ENCODE measurements at regions not wholly inside any gene's neighbourhood (a gene's known extent, or its start where the extent isn't known, plus 50 kb on each side); places are given as distances from the start of the nearest gene placed in this dataset.

DNA sequence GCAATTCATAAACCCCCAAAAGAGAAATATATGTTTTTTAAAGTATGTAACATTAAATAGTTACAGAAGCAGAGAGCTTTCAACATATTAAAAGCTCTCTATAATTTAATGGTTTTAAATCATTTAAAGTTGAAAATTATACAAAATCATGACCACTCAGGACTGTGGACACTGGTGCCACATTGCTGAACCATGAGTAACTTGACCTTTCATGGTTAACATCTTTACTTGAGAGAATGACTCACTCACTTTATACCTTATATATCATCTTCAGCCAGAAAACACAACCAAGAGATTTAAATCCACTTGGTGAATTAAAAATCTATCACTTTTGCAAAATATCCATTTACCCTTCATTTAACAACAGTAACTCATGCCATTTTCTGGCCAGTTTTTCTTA, 584.3 kb upstream of the SMIM31 start:
- Histone ChIP-seq H3K4me1 (no peaks in the 10 kb centered on the region), H3K4me3 (no peak overlapping the region), H3K27me3 (no peaks in the 10 kb centered on the region), H3K36me3 (no peaks in the 10 kb centered on the region), H3K27ac (no peak overlapping the region), H3K9me3 (no peaks in the 10 kb centered on the region)
- TF ChIP-seq POLR2A (IDR thresholded peaks at IDR 0.05): no peak
- intact Hi-C loops (cut with DNase I; ENCODE audit: low total_unique reads): no loop called here
- no peak for DNase-seq

- WGBS, 5 donors: 41 to 52% (median 49%) methylated on average over 3 of the region's 3 CpGs
- intact Hi-C loops (cut with DNase I; ENCODE audit: low total_unique reads): no loop called here
- no peak for DNase-seq
- H3K4me3 ChIP-seq: no peak overlapping the region
- no peaks in the 10 kb centered on the region for H3K27me3 ChIP-seq
- no peaks in the 10 kb centered on the region for H3K9me3 ChIP-seq
- H3K27ac ChIP-seq: no peak overlapping the region
- no peaks in the 10 kb centered on the region for H3K36me3 ChIP-seq
- TF ChIP-seq EP300 (IDR thresholded peaks at IDR 0.05) (no peak), POLR2AphosphoS5 (IDR thresholded peaks at IDR 0.05) (no peak), POLR2A (IDR thresholded peaks at IDR 0.05) (no peak)
- TF ChIP-seq, protein P1, sequence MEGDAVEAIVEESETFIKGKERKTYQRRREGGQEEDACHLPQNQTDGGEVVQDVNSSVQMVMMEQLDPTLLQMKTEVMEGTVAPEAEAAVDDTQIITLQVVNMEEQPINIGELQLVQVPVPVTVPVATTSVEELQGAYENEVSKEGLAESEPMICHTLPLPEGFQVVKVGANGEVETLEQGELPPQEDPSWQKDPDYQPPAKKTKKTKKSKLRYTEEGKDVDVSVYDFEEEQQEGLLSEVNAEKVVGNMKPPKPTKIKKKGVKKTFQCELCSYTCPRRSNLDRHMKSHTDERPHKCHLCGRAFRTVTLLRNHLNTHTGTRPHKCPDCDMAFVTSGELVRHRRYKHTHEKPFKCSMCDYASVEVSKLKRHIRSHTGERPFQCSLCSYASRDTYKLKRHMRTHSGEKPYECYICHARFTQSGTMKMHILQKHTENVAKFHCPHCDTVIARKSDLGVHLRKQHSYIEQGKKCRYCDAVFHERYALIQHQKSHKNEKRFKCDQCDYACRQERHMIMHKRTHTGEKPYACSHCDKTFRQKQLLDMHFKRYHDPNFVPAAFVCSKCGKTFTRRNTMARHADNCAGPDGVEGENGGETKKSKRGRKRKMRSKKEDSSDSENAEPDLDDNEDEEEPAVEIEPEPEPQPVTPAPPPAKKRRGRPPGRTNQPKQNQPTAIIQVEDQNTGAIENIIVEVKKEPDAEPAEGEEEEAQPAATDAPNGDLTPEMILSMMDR (IDR thresholded peaks at IDR 0.05): no peak
- H3K4me1 ChIP-seq: no peaks in the 10 kb centered on the region
Measured at GRCh38 chr4:164177153-164177552, 576.8 kb upstream of the SMIM31 start.

GRCh38 chr4:164177753-164178152, 576.2 kb upstream of the SMIM31 start:
- Histone ChIP-seq H3K4me1 (no peaks in the 10 kb centered on the region), H3K27ac (no peak overlapping the region), H3K27me3 (no peaks in the 10 kb centered on the region), H3K9me3 (no peaks in the 10 kb centered on the region), H3K4me3 (no peak overlapping the region), H3K36me3 (no peaks in the 10 kb centered on the region)
- no peak for DNase-seq
- intact Hi-C loops (cut with DNase I; ENCODE audit: low total_unique reads): no loop called here
- WGBS, 5 donors: 0 to 39% (median 0%) methylated on average over 1 of the region's 1 CpG
- TF ChIP-seq EP300 (IDR thresholded peaks at IDR 0.05) (no peak), POLR2A (IDR thresholded peaks at IDR 0.05) (no peak), POLR2AphosphoS5 (IDR thresholded peaks at IDR 0.05) (no peak)
- TF ChIP-seq, protein P1 (IDR thresholded peaks at IDR 0.05): no peak

GRCh38 chr4:164188236-164188635, 565.7 kb upstream of the SMIM31 start:
- DNase-seq: no peak
- Histone ChIP-seq H3K9me3 (no peaks in the 10 kb centered on the region), H3K27me3 (no peaks in the 10 kb centered on the region), H3K4me3 (no peak overlapping the region), H3K27ac (no peak overlapping the region), H3K4me1 (no peaks in the 10 kb centered on the region), H3K36me3 (no peaks in the 10 kb centered on the region)
- intact Hi-C loops (cut with DNase I; ENCODE audit: low total_unique reads): no loop called here
- WGBS, 5 donors: 93 to 95% (median 95%) methylated on average over 34 to 35 of the region's 35 CpGs
- TF ChIP-seq EP300 (IDR thresholded peaks at IDR 0.05): no peak
- TF ChIP-seq, protein P1 (IDR thresholded peaks at IDR 0.05): no peak
- TF ChIP-seq POLR2A (IDR thresholded peaks at IDR 0.05): no peak
- no peak for TF ChIP-seq POLR2AphosphoS5 (IDR thresholded peaks at IDR 0.05)

DNA sequence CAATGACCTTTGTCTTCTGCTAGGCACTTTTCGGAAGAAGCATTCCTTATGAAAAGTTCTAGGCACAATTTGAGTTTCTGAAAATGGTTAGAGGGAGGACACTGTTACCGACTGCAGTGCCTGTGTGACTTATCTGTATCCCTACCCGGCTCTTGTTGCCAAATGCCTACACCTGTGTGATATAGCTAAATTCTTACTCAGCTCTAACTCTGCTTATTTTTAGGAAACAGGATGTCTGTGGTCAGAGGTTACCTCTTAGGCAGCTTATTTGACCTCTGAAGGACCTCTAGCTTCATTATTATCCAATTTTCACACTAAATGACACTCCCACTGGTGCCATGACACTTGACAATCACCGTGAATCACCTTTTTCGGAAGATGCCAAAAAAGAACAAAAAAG, 561.1 kb upstream of the SMIM31 start:
- H3K9me3 ChIP-seq: no peaks in the 10 kb centered on the region
- H3K27ac ChIP-seq: no peak overlapping the region
- TF ChIP-seq POLR2AphosphoS5 (IDR thresholded peaks at IDR 0.05): no peak
- TF ChIP-seq, protein P1 (IDR thresholded peaks at IDR 0.05): no peak
- no peak for TF ChIP-seq POLR2A (IDR thresholded peaks at IDR 0.05)
- no peak for TF ChIP-seq EP300 (IDR thresholded peaks at IDR 0.05)
- no peaks in the 10 kb centered on the region for H3K4me1 ChIP-seq
- no peak for DNase-seq
- H3K27me3 ChIP-seq: no peaks in the 10 kb centered on the region
- WGBS, 5 donors: 78 to 97% (median 85%) methylated on average over 5 of the region's 5 CpGs
- H3K4me3 ChIP-seq: no peak overlapping the region
- H3K36me3 ChIP-seq: no peaks in the 10 kb centered on the region
- intact Hi-C loops (cut with DNase I; ENCODE audit: low total_unique reads): no loop called here

Measured in stomach (tissue), 8 donors.